ENCODE measurements at regions not wholly inside any gene's neighbourhood (a gene's known extent, or its start where the extent isn't known, plus 50 kb on each side); places are given as distances from the start of the nearest gene placed in this dataset.
"Not testable (repeated sequence)": the region's sequence is repeated elsewhere in the genome, so short reads cannot be mapped to it uniquely, and the experiment has no call there.

- Mint-ChIP-seq H3K36me3 (no peaks in the 10 kb centered on the region), H3K4me3 (no peak overlapping the region), H3K9me3 (peaks cover under 1 to 7% (median 5%) of the 10 kb centered on the region in 8 donors), H3K4me1 (no peaks in the 10 kb centered on the region), H3K27ac (no peak overlapping the region), H3K27me3 (no peaks in the 10 kb centered on the region)
- Histone ChIP-seq H3K4me3 (ENCODE audit: low read length in 2 of 2) (no peak overlapping the region), H3K9me3 (ENCODE audit: control insufficient read depth in 1 of 2, low read length in 2 of 2) (no peaks in the 10 kb centered on the region), H3K27me3 (ENCODE audit: insufficient read depth, low read length) (no peaks in the 10 kb centered on the region), H3K4me1 (ENCODE audit: insufficient read depth, low read length) (no peaks in the 10 kb centered on the region), H3K27ac (ENCODE audit: low read depth, low read length) (no peak overlapping the region), H3K36me3 (ENCODE audit: insufficient read depth, low read length) (no peaks in the 10 kb centered on the region)
- ChIA-PET POLR2A (ENCODE audit: partially characterized antibody) (no interaction called here), CTCF (ENCODE audit: partially characterized antibody) (no interaction called here)
- DNase-seq: no peak
- intact Hi-C loops (cut with micrococcal nuclease): no loop called here
These were observed 333.7 kb upstream of the MEIS1 start for GRCh38 chr2:66101206-66101605.

- Histone ChIP-seq H3K9me3 (ENCODE audit: control insufficient read depth in 1 of 2, low read length in 2 of 2) (no peaks in the 10 kb centered on the region), H3K27ac (ENCODE audit: low read depth, low read length) (no peak overlapping the region), H3K36me3 (ENCODE audit: insufficient read depth, low read length) (no peaks in the 10 kb centered on the region), H3K4me1 (ENCODE audit: insufficient read depth, low read length) (no peaks in the 10 kb centered on the region), H3K27me3 (ENCODE audit: insufficient read depth, low read length) (no peaks in the 10 kb centered on the region), H3K4me3 (ENCODE audit: low read length in 2 of 2) (no peak overlapping the region)
- H3K27me3 Mint-ChIP-seq: no peaks in the 10 kb centered on the region
- no peaks in the 10 kb centered on the region for H3K36me3 Mint-ChIP-seq
- intact Hi-C loops (cut with micrococcal nuclease): no loop called here
- CTCF ChIA-PET (ENCODE audit: partially characterized antibody): no interaction called here
- H3K4me3 Mint-ChIP-seq: no peak overlapping the region
- H3K4me1 Mint-ChIP-seq: no peaks in the 10 kb centered on the region
- POLR2A ChIA-PET (ENCODE audit: partially characterized antibody): no interaction called here
- no peak for DNase-seq
- H3K9me3 Mint-ChIP-seq: peaks cover 0 to 17% (median 5%) of the 10 kb centered on the region in 8 donors
- H3K27ac Mint-ChIP-seq: no peak overlapping the region
These were observed 339.0 kb upstream of the MEIS1 start for GRCh38 chr2:66095820-66096345.

DNA sequence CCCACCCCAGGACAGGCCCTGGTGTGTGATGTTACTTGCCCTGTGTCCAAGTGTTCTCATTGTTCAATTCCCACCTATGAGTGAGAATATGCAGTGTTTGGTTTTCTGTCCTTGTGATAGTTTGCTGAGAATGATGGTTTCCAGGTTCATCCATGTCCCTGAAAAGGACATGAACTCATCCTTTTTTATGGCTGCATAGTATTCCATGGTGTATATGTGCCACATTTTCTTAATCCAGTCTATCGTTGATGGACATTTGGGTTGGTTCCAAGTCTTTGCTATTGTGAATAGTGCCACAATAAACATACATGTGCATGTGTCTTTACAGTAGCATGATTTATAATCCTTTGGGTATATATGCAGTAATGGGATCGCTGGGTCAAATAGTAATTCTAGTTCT, 340.2 kb upstream of the MEIS1 start:
- POLR2A ChIA-PET (ENCODE audit: partially characterized antibody); intact Hi-C loops (cut with micrococcal nuclease); H3K36me3 Mint-ChIP-seq; H3K27ac ChIP-seq (ENCODE audit: low read depth, low read length); H3K27me3 ChIP-seq (ENCODE audit: insufficient read depth, low read length); CTCF ChIA-PET (ENCODE audit: partially characterized antibody); H3K36me3 ChIP-seq (ENCODE audit: insufficient read depth, low read length); H3K4me1 Mint-ChIP-seq; H3K9me3 ChIP-seq (ENCODE audit: control insufficient read depth in 1 of 2, low read length in 2 of 2); H3K27me3 Mint-ChIP-seq; H3K4me3 Mint-ChIP-seq; H3K4me1 ChIP-seq (ENCODE audit: insufficient read depth, low read length); H3K4me3 ChIP-seq (ENCODE audit: low read length in 2 of 2); DNase-seq; H3K27ac Mint-ChIP-seq: not testable (repeated sequence)
- H3K9me3 Mint-ChIP-seq: peaks cover 2 to 20% (median 7%) of the 10 kb centered on the region in 8 donors

- H3K4me3 ChIP-seq (ENCODE audit: low read length in 2 of 2): no peak overlapping the region
- H3K36me3 ChIP-seq (ENCODE audit: insufficient read depth, low read length): no peaks in the 10 kb centered on the region
- H3K27me3 Mint-ChIP-seq: no peaks in the 10 kb centered on the region
- H3K27ac Mint-ChIP-seq: no peak overlapping the region
- ChIA-PET CTCF (ENCODE audit: partially characterized antibody) (no interaction called here), POLR2A (ENCODE audit: partially characterized antibody) (no interaction called here)
- H3K36me3 Mint-ChIP-seq: no peaks in the 10 kb centered on the region
- H3K4me3 Mint-ChIP-seq: no peak overlapping the region
- no peak for DNase-seq
- no peaks in the 10 kb centered on the region for H3K27me3 ChIP-seq (ENCODE audit: insufficient read depth, low read length)
- no peaks in the 10 kb centered on the region for H3K4me1 ChIP-seq (ENCODE audit: insufficient read depth, low read length)
- no peaks in the 10 kb centered on the region for H3K4me1 Mint-ChIP-seq
- intact Hi-C loops (cut with micrococcal nuclease): no loop called here
- no peak overlapping the region for H3K27ac ChIP-seq (ENCODE audit: low read depth, low read length)
- H3K9me3 ChIP-seq (ENCODE audit: control insufficient read depth in 1 of 2, low read length in 2 of 2): no peaks in the 10 kb centered on the region
- peaks cover 4 to 20% (median 10%) of the 10 kb centered on the region in 8 donors for H3K9me3 Mint-ChIP-seq
These were observed 341.6 kb upstream of the MEIS1 start for GRCh38 chr2:66093371-66093770.

GRCh38 chr2:66084948-66085590, 349.9 kb upstream of the MEIS1 start:
- no peaks in the 10 kb centered on the region for H3K27me3 ChIP-seq (ENCODE audit: insufficient read depth, low read length)
- CTCF ChIA-PET (ENCODE audit: partially characterized antibody): no interaction called here
- no peaks in the 10 kb centered on the region for H3K4me1 ChIP-seq (ENCODE audit: insufficient read depth, low read length)
- Mint-ChIP-seq H3K4me1 (no peaks in the 10 kb centered on the region), H3K36me3 (no peaks in the 10 kb centered on the region), H3K9me3 (peaks cover 4 to 32% (median 10%) of the 10 kb centered on the region in 8 donors), H3K27ac (no peak overlapping the region), H3K27me3 (no peaks in the 10 kb centered on the region), H3K4me3 (no peak overlapping the region)
- POLR2A ChIA-PET (ENCODE audit: partially characterized antibody): no interaction called here
- DNase-seq: no peak
- no peaks in the 10 kb centered on the region for H3K9me3 ChIP-seq (ENCODE audit: control insufficient read depth in 1 of 2, low read length in 2 of 2)
- no peaks in the 10 kb centered on the region for H3K36me3 ChIP-seq (ENCODE audit: insufficient read depth, low read length)
- H3K4me3 ChIP-seq (ENCODE audit: low read length in 2 of 2): no peak overlapping the region
- intact Hi-C loops (cut with micrococcal nuclease): no loop called here
- no peak overlapping the region for H3K27ac ChIP-seq (ENCODE audit: low read depth, low read length)

DNA sequence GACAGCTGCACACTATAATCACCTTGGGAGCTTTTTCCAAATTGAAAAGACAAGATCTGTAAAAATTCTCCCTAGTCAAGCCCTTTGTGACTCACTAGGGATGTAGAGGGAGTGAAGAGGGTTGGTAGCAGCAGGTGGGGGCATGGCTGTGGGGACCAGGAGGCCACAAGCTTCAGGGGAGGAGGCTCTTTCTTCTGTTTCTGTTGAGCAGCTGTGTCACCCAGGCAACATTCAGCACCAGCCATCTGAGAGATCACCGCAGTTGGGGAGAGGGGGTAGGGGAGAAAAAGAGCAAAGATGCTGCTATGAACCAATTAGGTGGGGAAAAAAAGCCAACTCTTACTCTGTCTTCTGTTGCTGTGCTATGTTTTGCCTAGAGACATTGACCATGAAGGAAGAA, 352.3 kb upstream of the MEIS1 start:
- CTCF ChIA-PET (ENCODE audit: partially characterized antibody): no interaction called here
- no peak overlapping the region for H3K4me3 Mint-ChIP-seq
- no peaks in the 10 kb centered on the region for H3K36me3 ChIP-seq (ENCODE audit: insufficient read depth, low read length)
- H3K27ac Mint-ChIP-seq: no peak overlapping the region
- H3K27me3 Mint-ChIP-seq: no peaks in the 10 kb centered on the region
- POLR2A ChIA-PET (ENCODE audit: partially characterized antibody): no interaction called here
- no peaks in the 10 kb centered on the region for H3K36me3 Mint-ChIP-seq
- intact Hi-C loops (cut with micrococcal nuclease): no loop called here
- H3K9me3 Mint-ChIP-seq: peaks cover 2 to 18% (median 6%) of the 10 kb centered on the region in 8 donors
- H3K27ac ChIP-seq (ENCODE audit: low read depth, low read length): no peak overlapping the region
- no peaks in the 10 kb centered on the region for H3K9me3 ChIP-seq (ENCODE audit: control insufficient read depth in 1 of 2, low read length in 2 of 2)
- no peaks in the 10 kb centered on the region for H3K4me1 ChIP-seq (ENCODE audit: insufficient read depth, low read length)
- no peaks in the 10 kb centered on the region for H3K27me3 ChIP-seq (ENCODE audit: insufficient read depth, low read length)
- H3K4me1 Mint-ChIP-seq: no peaks in the 10 kb centered on the region
- DNase-seq: no peak
- H3K4me3 ChIP-seq (ENCODE audit: low read length in 2 of 2): no peak overlapping the region

- Histone ChIP-seq H3K9me3 (ENCODE audit: control insufficient read depth in 1 of 2, low read length in 2 of 2) (no peaks in the 10 kb centered on the region), H3K4me1 (ENCODE audit: insufficient read depth, low read length) (no peaks in the 10 kb centered on the region), H3K4me3 (ENCODE audit: low read length in 2 of 2) (no peak overlapping the region), H3K27ac (ENCODE audit: low read depth, low read length) (no peak overlapping the region), H3K36me3 (ENCODE audit: insufficient read depth, low read length) (no peaks in the 10 kb centered on the region), H3K27me3 (ENCODE audit: insufficient read depth, low read length) (no peaks in the 10 kb centered on the region)
- POLR2A ChIA-PET (ENCODE audit: partially characterized antibody): no interaction called here
- Mint-ChIP-seq H3K4me3 (no peak overlapping the region), H3K36me3 (no peaks in the 10 kb centered on the region), H3K27me3 (no peaks in the 10 kb centered on the region), H3K4me1 (no peaks in the 10 kb centered on the region), H3K9me3 (peaks cover 0 to 4% (median 3%) of the 10 kb centered on the region in 8 donors), H3K27ac (no peak overlapping the region)
- no peak for DNase-seq
- CTCF ChIA-PET (ENCODE audit: partially characterized antibody): no interaction called here
- intact Hi-C loops (cut with micrococcal nuclease): no loop called here
These were observed 354.8 kb upstream of the MEIS1 start for GRCh38 chr2:66080127-66080526.

DNA sequence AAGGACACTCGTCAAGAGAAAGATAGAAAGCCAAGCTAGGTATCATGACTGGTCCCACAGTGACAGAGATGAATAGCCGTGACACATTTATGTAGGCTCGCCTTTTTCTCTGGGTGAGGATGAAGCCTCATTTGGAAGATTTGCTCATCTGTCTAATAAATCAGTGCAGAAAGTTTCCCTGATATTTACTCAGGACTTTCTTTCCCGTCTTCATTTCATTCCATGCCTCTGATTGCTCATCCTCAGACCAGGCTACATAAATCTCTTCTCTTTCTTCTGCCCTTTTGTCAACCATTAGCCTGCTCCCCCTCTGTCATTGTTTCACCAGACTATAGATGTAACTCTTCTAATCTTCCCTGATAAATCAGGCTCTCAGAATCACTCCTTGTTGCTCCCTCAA, 361.8 kb upstream of the MEIS1 start:
- ChIA-PET POLR2A (ENCODE audit: partially characterized antibody) (no interaction called here), CTCF (ENCODE audit: partially characterized antibody) (interaction anchor here (0.6 kb wide), 1 partner anchor 12 kb away, joined by 4 read pairs; no protein-coding TSS in a partner anchor)
- Histone ChIP-seq H3K4me3 (ENCODE audit: low read length in 2 of 2) (no peak overlapping the region), H3K36me3 (ENCODE audit: insufficient read depth, low read length) (no peaks in the 10 kb centered on the region), H3K9me3 (ENCODE audit: control insufficient read depth in 1 of 2, low read length in 2 of 2) (no peaks in the 10 kb centered on the region), H3K27me3 (ENCODE audit: insufficient read depth, low read length) (no peaks in the 10 kb centered on the region), H3K4me1 (ENCODE audit: insufficient read depth, low read length) (no peaks in the 10 kb centered on the region), H3K27ac (ENCODE audit: low read depth, low read length) (no peak overlapping the region)
- H3K9me3 Mint-ChIP-seq: no peaks in the 10 kb centered on the region
- H3K4me3 Mint-ChIP-seq: no peak overlapping the region
- H3K27me3 Mint-ChIP-seq: peaks cover 0 to 1% of the 10 kb centered on the region in 2 donors
- DNase-seq: no peak
- H3K27ac Mint-ChIP-seq: no peak overlapping the region
- no peaks in the 10 kb centered on the region for H3K4me1 Mint-ChIP-seq
- no peaks in the 10 kb centered on the region for H3K36me3 Mint-ChIP-seq
- intact Hi-C loops (cut with micrococcal nuclease): no loop called here

Data from CD4-positive, alpha-beta memory T cell (primary cell).